Neuron (in vitro differentiated cells): ENCODE measurements at regions not wholly inside any gene's neighbourhood (a gene's known extent, or its start where the extent isn't known, plus 50 kb on each side); places are given as distances from the start of the nearest gene placed in this dataset.

Experiments
- H2AFZ ChIP-seq: one replicate; pipeline ENCODE4 v1.6.1; 2013; ENCODE audit warnings: low read depth, mild to moderate bottlenecking, inconsistent platforms, low read length, moderate library complexity
- H3K27me3 ChIP-seq: one replicate; pipeline ENCODE4 v1.6.1; 2013; ENCODE audit warnings: low read length; ENCODE audit not compliant: insufficient read depth
- H3K36me3 ChIP-seq: one replicate; pipeline ENCODE4 v1.6.1; 2013; ENCODE audit warnings: low read length; ENCODE audit not compliant: insufficient read depth
- H3K4me1 ChIP-seq: one replicate; pipeline ENCODE4 v1.6.1; 2013; ENCODE audit warnings: low read length; ENCODE audit not compliant: insufficient read depth
- H3K4me3 ChIP-seq: 2 replicates; pipeline ENCODE4 v1.5.1; 2013; ENCODE audit warnings: mild to moderate bottlenecking, low read length, moderate library complexity
- H3K9me3 ChIP-seq: one replicate; pipeline ENCODE4 v1.6.1; 2013; ENCODE audit warnings: low read length

DNA sequence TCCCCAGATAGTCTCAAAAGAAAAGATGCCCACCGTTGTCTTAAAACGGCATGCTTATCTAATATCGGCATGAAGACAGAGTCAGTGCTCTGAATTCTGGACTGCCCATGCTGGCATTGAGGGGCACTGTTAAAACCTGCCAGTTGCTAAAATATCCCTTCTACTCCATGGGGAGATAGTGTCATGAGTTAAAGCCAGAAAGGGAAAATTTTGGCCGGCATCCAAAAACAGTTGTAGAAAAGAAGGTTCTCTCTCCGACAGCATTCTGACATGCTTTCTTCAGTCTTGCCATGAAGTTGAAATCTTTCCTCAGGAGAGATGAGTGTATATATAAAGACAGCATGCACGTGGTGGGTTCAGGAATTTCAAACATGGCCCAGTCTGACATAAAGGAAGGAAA is 401.3 kb upstream of the PIK3C3 start:
- Histone ChIP-seq H2AFZ (no peak overlapping the region), H3K4me1 (no peaks in the 10 kb centered on the region), H3K27me3 (no peaks in the 10 kb centered on the region), H3K4me3 (no peak overlapping the region), H3K9me3 (no peaks in the 10 kb centered on the region), H3K36me3 (no peaks in the 10 kb centered on the region)

DNA sequence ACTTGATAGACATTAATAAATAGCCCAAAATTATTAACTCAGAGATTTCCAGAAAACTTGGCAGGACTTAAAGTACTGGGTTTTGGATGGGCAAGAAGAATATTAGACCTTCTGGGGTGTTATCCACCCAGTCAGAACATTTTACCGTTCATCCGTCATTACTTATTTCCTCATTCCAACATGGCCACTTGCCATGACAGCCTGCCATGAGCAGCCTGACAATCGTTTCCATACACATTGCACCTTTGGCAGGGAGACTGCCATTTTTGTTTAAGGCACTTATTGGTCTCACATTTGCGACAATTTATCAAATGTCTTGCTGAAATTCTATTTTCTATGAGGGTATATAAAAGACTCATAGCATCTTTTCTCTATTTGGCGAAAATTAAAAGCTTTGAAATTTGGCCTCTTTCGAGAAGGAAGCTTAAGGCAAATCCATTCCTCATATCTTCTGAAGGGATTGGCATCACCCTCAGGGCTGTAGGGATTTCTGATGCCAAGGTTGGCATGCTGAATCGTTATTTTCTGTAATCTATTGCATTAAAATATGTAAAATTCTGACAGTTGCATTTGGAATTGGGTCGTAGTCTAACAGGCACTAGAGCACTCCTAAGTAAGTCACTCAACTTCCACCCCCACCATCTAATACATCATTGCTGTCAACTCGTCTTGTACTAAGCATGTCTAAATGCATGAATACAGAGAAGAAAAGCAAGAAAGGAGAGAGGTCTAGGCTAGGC is 406.3 kb upstream of the PIK3C3 start:
- H3K27me3 ChIP-seq, result no peaks in the 10 kb centered on the region

DNA sequence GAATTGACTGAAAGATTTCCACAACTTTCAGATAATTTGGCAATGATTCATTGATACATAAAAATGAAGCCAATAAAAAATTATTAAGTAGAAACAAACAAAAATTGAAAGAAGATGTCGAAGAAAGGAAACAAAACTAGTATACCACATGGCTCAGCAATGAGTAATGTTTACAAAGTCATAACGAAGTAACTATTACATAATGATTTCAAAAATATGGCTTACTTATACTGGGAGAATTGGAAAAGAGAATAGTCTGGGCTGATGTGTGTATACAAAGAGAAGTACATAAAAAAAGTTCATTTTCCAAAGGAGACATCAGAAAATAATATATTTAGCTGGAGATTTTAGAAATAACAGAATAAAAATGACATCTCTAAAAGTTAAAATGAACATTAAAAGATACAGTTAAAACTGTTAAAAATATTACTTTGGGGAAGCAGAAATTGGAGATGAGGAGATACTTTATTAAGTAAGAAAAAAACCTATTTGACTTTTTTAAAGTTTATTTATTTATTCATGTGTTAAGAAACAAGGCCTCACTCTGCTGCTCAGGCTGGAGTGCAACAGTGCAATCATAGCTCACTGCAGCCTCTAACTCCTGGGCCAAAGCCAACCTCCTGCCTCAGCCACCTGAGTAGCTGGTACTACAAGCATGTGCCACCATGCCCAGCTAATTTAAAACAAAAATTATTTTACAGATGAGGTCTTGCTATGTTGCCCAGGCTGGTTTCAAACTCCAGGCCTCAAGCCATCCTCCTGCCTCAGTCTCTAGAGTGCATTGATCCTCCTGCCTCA is 409.7 kb upstream of the PIK3C3 start:
- H3K27me3 ChIP-seq, result no peaks in the 10 kb centered on the region
- no peak overlapping the region for H3K4me3 ChIP-seq
- H3K4me1 ChIP-seq, result no peaks in the 10 kb centered on the region

More for the DNA sequence above, 406.3 kb upstream of the PIK3C3 start:
- H3K4me3 ChIP-seq, result no peak overlapping the region
- H3K36me3 ChIP-seq, result no peaks in the 10 kb centered on the region
- no peak overlapping the region for H2AFZ ChIP-seq
- no peaks in the 10 kb centered on the region for H3K4me1 ChIP-seq
- no peaks in the 10 kb centered on the region for H3K9me3 ChIP-seq

DNA sequence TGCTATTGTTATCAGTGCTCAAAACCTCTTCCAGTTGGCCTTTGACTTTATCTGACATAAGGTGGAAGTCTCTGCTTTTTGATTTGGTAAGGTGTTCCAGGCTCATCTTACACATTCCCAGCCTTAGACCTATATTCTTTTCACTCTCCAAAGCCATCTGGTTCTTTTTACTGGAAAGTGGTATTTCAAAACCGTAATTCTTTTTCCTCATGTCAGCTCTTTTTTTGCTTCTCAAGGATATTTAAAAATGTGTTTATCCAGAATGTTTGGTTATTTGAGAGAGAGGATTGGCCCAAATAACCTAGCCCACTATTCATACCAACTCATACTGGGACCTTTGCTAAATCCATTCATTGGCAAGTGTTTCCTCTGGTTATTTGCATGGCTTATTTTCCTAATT is 411.2 kb upstream of the PIK3C3 start:
- Histone ChIP-seq H3K9me3 (no peaks in the 10 kb centered on the region), H3K4me3 (no peak overlapping the region), H2AFZ (no peak overlapping the region), H3K4me1 (no peaks in the 10 kb centered on the region), H3K36me3 (no peaks in the 10 kb centered on the region), H3K27me3 (no peaks in the 10 kb centered on the region)

More for the DNA sequence above, 409.7 kb upstream of the PIK3C3 start:
- Histone ChIP-seq H3K36me3 (no peaks in the 10 kb centered on the region), H2AFZ (no peak overlapping the region), H3K9me3 (no peaks in the 10 kb centered on the region)

DNA sequence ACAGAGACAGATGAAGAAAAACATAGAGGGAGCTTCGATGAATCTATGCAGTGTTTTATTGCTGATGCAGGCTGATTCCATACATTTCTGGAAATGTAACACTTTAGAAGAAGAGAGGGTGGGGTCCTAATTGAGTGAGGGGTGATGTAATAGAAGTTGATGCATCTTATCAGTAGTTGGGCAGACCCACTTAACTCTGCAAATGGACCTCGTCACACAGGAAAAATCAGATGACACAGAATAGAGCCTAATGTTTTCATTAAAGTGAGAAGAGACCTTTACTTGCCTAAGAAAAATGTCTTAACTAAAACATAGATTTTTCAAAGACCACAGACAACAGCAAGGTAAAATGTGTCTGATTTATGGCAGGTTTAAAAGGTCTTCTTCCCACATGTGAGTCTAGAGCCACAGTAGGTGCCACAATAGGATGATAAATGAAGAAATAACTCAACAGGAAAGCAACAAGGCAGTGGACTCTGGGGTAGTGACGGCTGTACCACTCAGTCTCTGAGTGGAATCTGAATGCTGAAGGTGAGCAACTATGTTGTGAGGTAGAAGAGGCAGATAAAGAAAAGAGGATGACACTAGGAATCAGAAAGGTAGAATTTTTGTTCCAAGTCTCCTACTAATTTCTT is 414.7 kb upstream of the PIK3C3 start:
- H3K36me3 ChIP-seq, result no peaks in the 10 kb centered on the region

DNA sequence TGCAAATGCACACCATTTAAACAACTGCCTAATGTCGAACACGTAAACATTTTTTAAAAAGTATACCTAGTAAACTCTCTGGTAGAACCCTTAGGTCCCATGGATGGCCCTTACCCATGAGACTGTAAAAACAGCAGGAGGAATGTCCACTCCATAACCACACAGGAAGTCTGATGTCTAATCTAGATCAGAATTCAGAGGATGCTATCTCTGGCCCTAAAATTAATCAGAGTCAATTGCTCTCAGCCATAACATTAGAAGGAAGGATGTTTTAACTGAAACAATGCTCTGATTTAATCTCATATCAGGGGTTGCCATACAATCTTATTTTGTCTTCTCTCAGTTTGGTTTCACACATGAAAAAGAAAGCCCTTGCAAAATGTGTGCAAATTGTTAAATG is 416.3 kb upstream of the PIK3C3 start:
- Histone ChIP-seq H3K4me3 (no peak overlapping the region), H3K27me3 (no peaks in the 10 kb centered on the region), H3K4me1 (no peaks in the 10 kb centered on the region), H3K36me3 (no peaks in the 10 kb centered on the region), H3K9me3 (no peaks in the 10 kb centered on the region), H2AFZ (no peak overlapping the region)

More for the DNA sequence above, 414.7 kb upstream of the PIK3C3 start:
- no peak overlapping the region for H2AFZ ChIP-seq
- no peaks in the 10 kb centered on the region for H3K27me3 ChIP-seq
- no peak overlapping the region for H3K4me3 ChIP-seq
- H3K4me1 ChIP-seq, result no peaks in the 10 kb centered on the region
- H3K9me3 ChIP-seq, result no peaks in the 10 kb centered on the region

DNA sequence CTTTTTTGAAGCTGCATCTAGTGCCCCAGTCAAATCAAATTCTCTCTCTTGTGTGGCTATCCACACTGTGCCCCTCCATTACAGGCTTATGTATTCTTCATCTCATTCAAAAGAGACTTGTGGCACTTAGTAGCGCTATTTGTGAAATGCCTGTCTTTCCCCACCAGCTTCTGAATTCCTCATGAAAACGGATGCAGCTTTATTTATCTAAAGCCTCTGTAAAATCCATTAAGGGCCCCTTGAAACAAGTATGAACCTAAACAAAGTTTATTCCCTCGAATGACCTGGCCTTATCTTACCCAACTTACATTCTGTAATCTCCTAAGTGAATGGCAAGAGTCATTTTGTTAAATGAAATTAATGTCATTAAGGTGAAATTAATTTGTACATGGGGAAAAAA is 417.4 kb upstream of the PIK3C3 start:
- Histone ChIP-seq H3K4me3 (no peak overlapping the region), H3K36me3 (no peaks in the 10 kb centered on the region), H3K9me3 (no peaks in the 10 kb centered on the region), H2AFZ (no peak overlapping the region), H3K4me1 (no peaks in the 10 kb centered on the region), H3K27me3 (no peaks in the 10 kb centered on the region)

DNA sequence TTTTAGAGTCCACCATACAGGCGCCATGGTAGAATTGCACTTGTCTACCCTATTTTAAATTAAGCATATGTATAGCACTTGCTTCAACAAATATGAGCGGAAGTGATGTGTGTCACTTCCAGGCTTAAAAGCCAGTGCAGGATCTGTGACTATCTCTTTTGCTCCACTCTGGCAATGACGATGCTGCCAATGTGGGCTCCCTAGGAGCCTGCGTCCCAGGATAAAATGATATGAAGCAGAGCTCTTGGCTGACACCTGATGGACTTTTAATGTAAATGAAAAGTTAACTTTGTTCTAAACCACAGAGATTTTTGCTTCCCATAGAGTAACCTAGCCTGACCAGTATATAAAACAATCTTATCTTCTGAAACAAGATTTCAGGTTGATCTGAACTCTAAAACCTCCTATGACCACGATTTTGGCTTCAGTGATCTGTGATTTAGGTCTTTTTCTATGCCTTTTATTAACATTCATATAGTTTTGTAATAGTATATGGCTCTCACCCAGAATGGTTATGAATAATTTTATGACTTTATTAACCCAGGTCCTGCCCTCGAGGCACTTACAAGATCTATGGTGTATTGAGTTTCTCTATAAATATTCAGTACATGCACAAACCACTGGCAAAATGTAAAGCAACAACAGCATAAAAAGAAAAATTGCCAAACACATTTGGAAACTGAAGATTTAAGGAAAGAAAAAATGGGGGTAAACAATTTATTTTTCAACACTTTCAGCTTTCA is 422.5 kb upstream of the PIK3C3 start:
- H3K4me1 ChIP-seq, result no peaks in the 10 kb centered on the region
- no peak overlapping the region for H2AFZ ChIP-seq
- H3K4me3 ChIP-seq, result no peak overlapping the region
- H3K9me3 ChIP-seq, result no peaks in the 10 kb centered on the region
- no peaks in the 10 kb centered on the region for H3K27me3 ChIP-seq
- H3K36me3 ChIP-seq, result no peaks in the 10 kb centered on the region

DNA sequence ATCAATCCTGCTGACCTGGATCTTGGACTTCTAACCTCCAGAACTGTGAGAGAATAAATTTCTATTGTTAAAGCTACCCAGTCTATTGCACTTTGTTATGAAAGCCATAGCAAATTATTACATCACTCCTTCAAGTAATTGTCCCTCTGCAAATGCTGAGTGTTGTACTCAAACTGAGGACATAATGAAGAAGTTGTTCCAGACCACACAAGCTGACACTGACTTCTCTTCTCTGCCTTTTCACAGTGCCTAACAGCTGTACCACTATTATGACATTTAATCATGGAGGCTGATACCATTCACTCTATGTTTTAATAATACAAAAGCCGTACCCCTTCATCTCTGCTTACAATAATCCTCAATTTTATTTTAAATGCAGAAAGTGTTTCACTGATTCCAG is 424.1 kb upstream of the PIK3C3 start:
- H3K4me3 ChIP-seq, result no peak overlapping the region
- H3K36me3 ChIP-seq, result no peaks in the 10 kb centered on the region
- no peaks in the 10 kb centered on the region for H3K9me3 ChIP-seq
- no peak overlapping the region for H2AFZ ChIP-seq
- H3K27me3 ChIP-seq, result no peaks in the 10 kb centered on the region
- H3K4me1 ChIP-seq, result no peaks in the 10 kb centered on the region

DNA sequence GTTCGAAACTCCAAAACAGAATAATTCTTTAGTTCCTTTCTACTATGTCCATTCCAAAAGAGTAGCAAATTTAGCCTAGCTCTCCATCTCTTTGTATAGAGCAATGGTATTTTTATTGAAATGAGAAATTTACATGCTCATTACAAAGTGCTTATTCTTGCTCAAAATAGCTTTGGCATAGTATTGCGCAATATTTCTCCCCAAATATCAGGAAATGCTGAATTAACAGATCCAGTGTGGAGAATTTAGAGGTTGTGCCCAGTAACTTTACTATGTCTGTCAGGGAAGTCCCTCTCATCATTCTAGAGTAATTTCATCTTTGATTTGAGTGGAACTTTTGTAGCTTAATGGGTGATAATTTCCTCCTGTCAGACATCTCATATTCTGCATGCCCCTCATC is 425.9 kb upstream of the PIK3C3 start:
- Histone ChIP-seq H3K4me1 (no peaks in the 10 kb centered on the region), H3K36me3 (no peaks in the 10 kb centered on the region), H2AFZ (no peak overlapping the region), H3K4me3 (no peak overlapping the region), H3K27me3 (no peaks in the 10 kb centered on the region), H3K9me3 (no peaks in the 10 kb centered on the region)

DNA sequence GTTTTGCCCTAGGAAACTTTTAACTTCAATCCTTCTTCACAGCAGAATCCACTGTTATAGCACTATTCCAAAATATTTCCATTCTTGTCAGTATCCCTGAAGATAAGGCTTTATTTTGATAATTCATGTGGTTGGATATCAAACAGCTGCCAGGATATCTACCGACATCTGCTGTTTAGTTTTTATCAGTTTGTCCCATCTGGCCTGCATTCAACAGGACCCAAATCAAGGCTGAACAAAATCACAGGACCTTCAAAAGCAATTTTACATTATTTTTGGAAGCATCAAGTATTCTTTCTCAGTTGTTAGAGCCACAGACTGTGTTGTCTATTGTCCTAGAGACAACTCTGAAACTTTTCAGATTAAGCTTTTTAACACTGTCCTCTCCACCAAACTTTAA is 429.0 kb upstream of the PIK3C3 start:
- Histone ChIP-seq H3K9me3 (no peaks in the 10 kb centered on the region), H3K4me1 (no peaks in the 10 kb centered on the region), H2AFZ (no peak overlapping the region), H3K36me3 (no peaks in the 10 kb centered on the region), H3K4me3 (no peak overlapping the region), H3K27me3 (no peaks in the 10 kb centered on the region)

DNA sequence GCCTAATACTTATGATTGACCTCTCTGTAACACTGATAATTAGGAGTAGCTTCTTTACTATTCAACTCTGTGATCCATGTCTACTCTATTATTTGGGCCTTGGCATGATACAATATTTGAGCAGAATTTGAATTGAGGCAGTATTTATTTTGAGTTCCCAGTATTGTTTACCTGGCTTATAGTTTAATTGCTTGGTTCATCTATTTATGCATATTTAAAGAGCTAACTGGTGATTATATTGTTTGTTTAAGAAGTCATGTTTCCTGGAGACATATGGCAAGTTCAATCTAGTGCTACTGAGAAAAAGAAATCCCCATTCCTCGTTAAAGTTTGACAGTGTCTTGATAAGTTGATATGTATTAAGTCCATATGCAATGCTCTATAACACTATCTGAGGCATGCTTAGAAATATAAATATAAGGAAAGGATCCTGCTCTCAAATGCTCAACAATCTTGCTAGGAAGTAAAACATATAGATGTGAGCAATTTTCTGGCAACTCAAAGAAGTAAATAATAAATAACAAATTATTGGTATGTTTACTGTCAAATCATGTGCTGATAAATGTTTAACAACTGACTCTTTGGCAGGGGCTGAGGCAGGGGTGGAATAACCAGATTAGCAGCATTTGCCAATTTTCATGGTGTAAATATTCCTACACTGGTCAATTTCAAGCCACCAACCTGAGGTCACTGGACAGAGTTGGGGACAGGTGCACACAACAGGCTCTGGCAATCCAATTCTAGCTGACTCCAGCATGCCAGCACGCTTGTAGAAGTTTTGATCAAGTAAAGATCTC is 430.2 kb upstream of the PIK3C3 start:
- H3K36me3 ChIP-seq, result no peaks in the 10 kb centered on the region
- H3K4me3 ChIP-seq, result no peak overlapping the region
- H3K27me3 ChIP-seq, result no peaks in the 10 kb centered on the region
- no peaks in the 10 kb centered on the region for H3K9me3 ChIP-seq
- H3K4me1 ChIP-seq, result no peaks in the 10 kb centered on the region
- no peak overlapping the region for H2AFZ ChIP-seq
